HUES64 (cell line): ENCODE measurements at regions not wholly inside any gene's neighbourhood (a gene's known extent, or its start where the extent isn't known, plus 50 kb on each side); places are given as distances from the start of the nearest gene placed in this dataset.
"Not testable (repeated sequence)": the region's sequence is repeated elsewhere in the genome, so short reads cannot be mapped to it uniquely, and the experiment has no call there.

ENCODE experiments used
- H3K27ac ChIP-seq: 2 replicates; pipeline ENCODE4 v1.7.0; 2013; ENCODE audit warnings: low read depth, low read length, inconsistent platforms
- H3K27me3 ChIP-seq: 2 replicates; pipeline ENCODE4 v1.6.1; 2013; ENCODE audit warnings: mild to moderate bottlenecking, low read length; ENCODE audit not compliant: insufficient read depth
- H3K36me3 ChIP-seq: 2 replicates; pipeline ENCODE4 v1.6.1; 2013; ENCODE audit warnings: mild to moderate bottlenecking, low read length; ENCODE audit not compliant: insufficient read depth
- H3K4me1 ChIP-seq: 2 replicates; pipeline ENCODE4 v1.6.1; 2013; ENCODE audit warnings: mild to moderate bottlenecking, low read length, moderate library complexity; ENCODE audit not compliant: insufficient read depth
- H3K4me3 ChIP-seq: 2 replicates; pipeline ENCODE4 v1.5.1; 2013; ENCODE audit warnings: mild to moderate bottlenecking, low read length, moderate library complexity
- H3K9ac ChIP-seq: 2 replicates; pipeline ENCODE4 v1.6.1; 2013; ENCODE audit warnings: mild to moderate bottlenecking, low read depth, low read length
- H3K9me3 ChIP-seq: 2 replicates; pipeline ENCODE4 v1.6.1; 2013; ENCODE audit warnings: low read depth, low read length; ENCODE audit not compliant: insufficient read depth
- WGBS: fragments of 150-250, 120-280 bp; methylation state at CpG from one replicate; pipeline ENCODE4 v1.1.7; 2013; ENCODE audit warnings: missing lambda C conversion rate; 5-methylcytosine and 5-hydroxymethylcytosine counted together

GRCh38 chr7:21327422-21328409, 100.2 kb upstream of the SP4 start:
- 82% methylated on average over 4 of the region's 4 CpGs for WGBS
- peaks cover 3% of the 10 kb centered on the region; the same call in 1 of the 2 replicates for H3K9me3 ChIP-seq
- H3K4me3 ChIP-seq, result no peak overlapping the region
- no peak overlapping the region for H3K9ac ChIP-seq
- H3K27ac ChIP-seq, result no peak overlapping the region
- H3K4me1 ChIP-seq, result no peaks in the 10 kb centered on the region
- no peaks in the 10 kb centered on the region for H3K27me3 ChIP-seq
- no peaks in the 10 kb centered on the region for H3K36me3 ChIP-seq

- Histone ChIP-seq H3K27me3 (no peaks in the 10 kb centered on the region), H3K9ac (no peak overlapping the region), H3K9me3 (peaks cover 3% of the 10 kb centered on the region; the same call in 1 of the 2 replicates), H3K4me1 (no peaks in the 10 kb centered on the region), H3K27ac (no peak overlapping the region), H3K4me3 (no peak overlapping the region), H3K36me3 (no peaks in the 10 kb centered on the region)
- WGBS, result 95% methylated on average over 31 of the region's 31 CpGs
Measured at GRCh38 chr7:21330462-21331178, 97.3 kb upstream of the SP4 start.

- Histone ChIP-seq H3K9ac (no peak overlapping the region), H3K27ac (no peak overlapping the region), H3K27me3 (no peaks in the 10 kb centered on the region), H3K9me3 (no peaks in the 10 kb centered on the region), H3K4me3 (no peak overlapping the region), H3K4me1 (no peaks in the 10 kb centered on the region; the same call in 1 of the 2 replicates), H3K36me3 (no peaks in the 10 kb centered on the region)
- 90% methylated on average over 1 of the region's 1 CpG for WGBS
Measured at GRCh38 chr7:21334906-21335305, 93.0 kb upstream of the SP4 start.

- Histone ChIP-seq H3K4me3 (no peak overlapping the region), H3K9me3 (no peaks in the 10 kb centered on the region), H3K9ac (no peak overlapping the region), H3K36me3 (no peaks in the 10 kb centered on the region), H3K4me1 (no peaks in the 10 kb centered on the region; the same call in 1 of the 2 replicates), H3K27me3 (no peaks in the 10 kb centered on the region), H3K27ac (no peak overlapping the region)
- 90% methylated on average over 7 of the region's 7 CpGs for WGBS
Measured at GRCh38 chr7:21336743-21337142, 91.1 kb upstream of the SP4 start.

- Histone ChIP-seq H3K27me3 (no peaks in the 10 kb centered on the region), H3K4me1 (no peaks in the 10 kb centered on the region; the same call in 1 of the 2 replicates), H3K36me3 (no peaks in the 10 kb centered on the region), H3K4me3 (no peak overlapping the region), H3K9ac (no peak overlapping the region), H3K27ac (no peak overlapping the region), H3K9me3 (no peaks in the 10 kb centered on the region)
- 95% methylated on average over 3 of the region's 4 CpGs for WGBS
Measured at GRCh38 chr7:21338728-21339164, 89.1 kb upstream of the SP4 start.

- not testable (repeated sequence) for H3K27me3 ChIP-seq, H3K4me1 ChIP-seq, H3K36me3 ChIP-seq, H3K9ac ChIP-seq, H3K9me3 ChIP-seq, H3K4me3 ChIP-seq, H3K27ac ChIP-seq
- 60% methylated on average over 7 of the region's 7 CpGs for WGBS
Measured at GRCh38 chr7:21344900-21345299, 83.0 kb upstream of the SP4 start.

GRCh38 chr7:21345361-21345760, 82.5 kb upstream of the SP4 start:
- Histone ChIP-seq H3K36me3 (no peaks in the 10 kb centered on the region), H3K9me3 (no peaks in the 10 kb centered on the region), H3K9ac (no peak overlapping the region), H3K27me3 (no peaks in the 10 kb centered on the region), H3K27ac (no peak overlapping the region), H3K4me3 (no peak overlapping the region), H3K4me1 (peaks cover 7% of the 10 kb centered on the region)
- WGBS, result 78% methylated on average over 9 of the region's 9 CpGs

- no peaks in the 10 kb centered on the region for H3K9me3 ChIP-seq
- no peaks in the 10 kb centered on the region for H3K27me3 ChIP-seq
- H3K36me3 ChIP-seq, result no peaks in the 10 kb centered on the region
- H3K9ac ChIP-seq, result no peak overlapping the region
- no peak overlapping the region for H3K4me3 ChIP-seq
- H3K4me1 ChIP-seq, result peaks cover 7% of the 10 kb centered on the region
- H3K27ac ChIP-seq, result no peak overlapping the region
Measured at GRCh38 chr7:21346297-21346696, 81.6 kb upstream of the SP4 start.

- WGBS, result 96% methylated on average over 3 of the region's 4 CpGs
- H3K36me3 ChIP-seq, result no peaks in the 10 kb centered on the region
- H3K27ac ChIP-seq, result no peak overlapping the region
- no peaks in the 10 kb centered on the region for H3K9me3 ChIP-seq
- H3K27me3 ChIP-seq, result no peaks in the 10 kb centered on the region
- H3K4me3 ChIP-seq, result no peak overlapping the region
- H3K4me1 ChIP-seq, result no peaks in the 10 kb centered on the region
- H3K9ac ChIP-seq, result no peak overlapping the region
Measured at GRCh38 chr7:21352540-21353387, 75.1 kb upstream of the SP4 start.

GRCh38 chr7:21353388-21353780, 74.5 kb upstream of the SP4 start:
- Histone ChIP-seq H3K4me1 (no peaks in the 10 kb centered on the region), H3K9me3 (no peaks in the 10 kb centered on the region), H3K36me3 (no peaks in the 10 kb centered on the region), H3K27me3 (no peaks in the 10 kb centered on the region), H3K9ac (no peak overlapping the region), H3K4me3 (no peak overlapping the region), H3K27ac (no peak overlapping the region)
- 93% methylated on average over 4 of the region's 4 CpGs for WGBS
